ENCODE measurements at regions not wholly inside any gene's neighbourhood (a gene's known extent, or its start where the extent isn't known, plus 50 kb on each side); places are given as distances from the start of the nearest gene placed in this dataset.
"Not testable (repeated sequence)": the region's sequence is repeated elsewhere in the genome, so short reads cannot be mapped to it uniquely, and the experiment has no call there.

GRCh38 chr20:5492937-5493336, 117.9 kb downstream of the GPCPD1 start:
- FAIRE-seq, result no peak

GRCh38 chr20:5491455-5491854, 119.4 kb downstream of the GPCPD1 start:
- FAIRE-seq, result no peak

- no peak for FAIRE-seq
Observed at GRCh38 chr20:5489601-5490000, 121.2 kb downstream of the GPCPD1 start.

- no peak for FAIRE-seq
Observed at GRCh38 chr20:5488823-5489222, 122.0 kb downstream of the GPCPD1 start.

- FAIRE-seq, result no peak
Observed at GRCh38 chr20:5486377-5487054, 124.3 kb downstream of the GPCPD1 start.

GRCh38 chr20:5484926-5485325, 125.9 kb downstream of the GPCPD1 start:
- no peak for FAIRE-seq

- FAIRE-seq, result no peak
Observed at GRCh38 chr20:5484346-5484745, 126.5 kb downstream of the GPCPD1 start.

GRCh38 chr20:5482791-5483190, 128.0 kb downstream of the GPCPD1 start:
- FAIRE-seq, result no peak

GRCh38 chr20:5481872-5482271, 128.9 kb downstream of the GPCPD1 start:
- no peak for FAIRE-seq

- no peak for FAIRE-seq
Observed at GRCh38 chr20:5480824-5481600, 129.8 kb downstream of the GPCPD1 start.

GRCh38 chr20:5474646-5475550, 135.9 kb downstream of the GPCPD1 start:
- no peak for FAIRE-seq

- not testable (repeated sequence) for FAIRE-seq
Observed at GRCh38 chr20:5471866-5472265, 138.9 kb downstream of the GPCPD1 start.

GRCh38 chr20:5471368-5471767, 139.4 kb downstream of the GPCPD1 start:
- FAIRE-seq, result no peak

GRCh38 chr20:5470943-5471342, 139.9 kb downstream of the GPCPD1 start:
- FAIRE-seq, result no peak

GRCh38 chr20:5470458-5470857, 140.3 kb downstream of the GPCPD1 start:
- no peak for FAIRE-seq

GRCh38 chr20:5469111-5469510, 141.7 kb downstream of the GPCPD1 start:
- no peak for FAIRE-seq

GRCh38 chr20:5467086-5467485, 143.7 kb downstream of the GPCPD1 start:
- FAIRE-seq, result no peak

- no peak for FAIRE-seq
Observed at GRCh38 chr20:5465604-5465927, 145.2 kb downstream of the GPCPD1 start.

GRCh38 chr20:5464901-5465603, 145.8 kb downstream of the GPCPD1 start:
- FAIRE-seq, result no peak

GRCh38 chr20:5463007-5463686, 146.4 kb upstream of the PROKR2 start:
- no peak for FAIRE-seq

- not testable (repeated sequence) for FAIRE-seq
Observed at GRCh38 chr20:5453745-5454144, 137.0 kb upstream of the PROKR2 start.

GRCh38 chr20:5453316-5453715, 136.6 kb upstream of the PROKR2 start:
- not testable (repeated sequence) for FAIRE-seq
